Activated T-helper 2 cell treated with anti-CD3 and anti-CD28 coated beads, Interferon-gamma antibody, Interleukin-2, Interleukin-4, amounts not matched to agents 10 μg/mL and 5 μg/mL and 100 μg/mL, durations not matched to agents 14 hours and 24 hours and 36 hours (primary cell): ENCODE measurements at regions not wholly inside any gene's neighbourhood (a gene's known extent, or its start where the extent isn't known, plus 50 kb on each side); places are given as distances from the start of the nearest gene placed in this dataset.
A peak's percentile ranks its signal among the peaks of the same experiment; 100 is the strongest.
"Not testable (repeated sequence)": the region's sequence is repeated elsewhere in the genome, so short reads cannot be mapped to it uniquely, and the experiment has no call there.

Experiments used
- DNase-seq: peaks from one replicate; pipeline ENCODE4 v3.0.0; 2021; ENCODE audit warnings: low spot score
- H3K27ac Mint-ChIP-seq: one replicate; pipeline ENCODE4 v1.8.0; 2021; ENCODE audit warnings: mixed read lengths
- H3K27me3 Mint-ChIP-seq: one replicate; pipeline ENCODE4 v1.8.0; 2021; ENCODE audit warnings: low read depth, mixed read lengths
- H3K36me3 Mint-ChIP-seq: one replicate; pipeline ENCODE4 v1.8.0; 2021; ENCODE audit warnings: low read depth, mixed read lengths
- H3K4me1 Mint-ChIP-seq: one replicate; pipeline ENCODE4 v1.8.0; 2021; ENCODE audit warnings: low read depth, mixed read lengths
- H3K4me3 Mint-ChIP-seq: one replicate; pipeline ENCODE4 v1.8.0; 2021; ENCODE audit warnings: low read depth, mild to moderate bottlenecking, moderate library complexity, mixed read lengths
- H3K9me3 Mint-ChIP-seq: one replicate; pipeline ENCODE4 v1.8.0; 2021; ENCODE audit warnings: mixed read lengths
- intact Hi-C: fragments of 100-400 bp; cut with micrococcal nuclease; formaldehyde crosslinking; loops from one replicate; pipeline ENCODE4 v1.15.1; 2023

GRCh38 chr16:29128732-29129457 is 144.0 kb downstream of the LAT start:
- intact Hi-C loops, H3K27ac Mint-ChIP-seq, H3K27me3 Mint-ChIP-seq, H3K9me3 Mint-ChIP-seq, DNase-seq, H3K4me3 Mint-ChIP-seq, H3K36me3 Mint-ChIP-seq, H3K4me1 Mint-ChIP-seq: not testable (repeated sequence)

GRCh38 chr16:29127806-29128420 is 143.1 kb downstream of the LAT start:
- peaks cover 16% of the 10 kb centered on the region for H3K36me3 Mint-ChIP-seq
- H3K9me3 Mint-ChIP-seq, H3K27me3 Mint-ChIP-seq, H3K4me3 Mint-ChIP-seq, H3K4me1 Mint-ChIP-seq, intact Hi-C loops, DNase-seq, H3K27ac Mint-ChIP-seq: not testable (repeated sequence)

- H3K27ac Mint-ChIP-seq = peak overlapping the region; percentile 5
- no peak overlapping the region for H3K4me3 Mint-ChIP-seq
- DNase-seq = no peak
- peaks cover 20% of the 10 kb centered on the region for H3K36me3 Mint-ChIP-seq
- H3K4me1 Mint-ChIP-seq = peaks cover 9% of the 10 kb centered on the region
- H3K27me3 Mint-ChIP-seq = no peaks in the 10 kb centered on the region
- H3K9me3 Mint-ChIP-seq = no peaks in the 10 kb centered on the region
- intact Hi-C loops = no loop called here
Measured at GRCh38 chr16:29126616-29127015, 141.8 kb downstream of the LAT start.

- H3K27me3 Mint-ChIP-seq = no peaks in the 10 kb centered on the region
- peak overlapping the region; percentile 5 for H3K27ac Mint-ChIP-seq
- no peak for DNase-seq
- H3K4me1 Mint-ChIP-seq = peaks cover 9% of the 10 kb centered on the region
- intact Hi-C loops = no loop called here
- peaks cover 20% of the 10 kb centered on the region for H3K36me3 Mint-ChIP-seq
- H3K9me3 Mint-ChIP-seq = no peaks in the 10 kb centered on the region
- H3K4me3 Mint-ChIP-seq = no peak overlapping the region
Measured at GRCh38 chr16:29126057-29126494, 141.2 kb downstream of the LAT start.

- Mint-ChIP-seq H3K4me1 (peaks cover 9% of the 10 kb centered on the region), H3K27me3 (no peaks in the 10 kb centered on the region), H3K36me3 (peaks cover 20% of the 10 kb centered on the region), H3K4me3 (no peak overlapping the region), H3K9me3 (no peaks in the 10 kb centered on the region), H3K27ac (no peak overlapping the region)
- intact Hi-C loops = no loop called here
- no peak for DNase-seq
Measured at GRCh38 chr16:29124828-29125227, 140.0 kb downstream of the LAT start.

GRCh38 chr16:29124162-29124561 is 139.3 kb downstream of the LAT start:
- H3K36me3 Mint-ChIP-seq = peaks cover 20% of the 10 kb centered on the region
- H3K9me3 Mint-ChIP-seq, intact Hi-C loops, DNase-seq, H3K4me3 Mint-ChIP-seq, H3K27me3 Mint-ChIP-seq, H3K27ac Mint-ChIP-seq, H3K4me1 Mint-ChIP-seq: not testable (repeated sequence)

GRCh38 chr16:29120680-29121079 is 135.8 kb downstream of the LAT start:
- H3K4me1 Mint-ChIP-seq = peaks cover 21% of the 10 kb centered on the region
- H3K4me3 Mint-ChIP-seq, H3K27ac Mint-ChIP-seq, intact Hi-C loops, DNase-seq, H3K9me3 Mint-ChIP-seq, H3K27me3 Mint-ChIP-seq: not testable (repeated sequence)
- peaks cover 36% of the 10 kb centered on the region for H3K36me3 Mint-ChIP-seq

GRCh38 chr16:29118301-29118957 is 133.6 kb downstream of the LAT start:
- DNase-seq, H3K4me3 Mint-ChIP-seq, H3K27ac Mint-ChIP-seq, intact Hi-C loops, H3K27me3 Mint-ChIP-seq, H3K9me3 Mint-ChIP-seq: not testable (repeated sequence)
- peaks cover 54% of the 10 kb centered on the region for H3K36me3 Mint-ChIP-seq
- H3K4me1 Mint-ChIP-seq = peaks cover 40% of the 10 kb centered on the region

GRCh38 chr16:29117631-29118030 is 132.8 kb downstream of the LAT start:
- peaks cover 57% of the 10 kb centered on the region for H3K36me3 Mint-ChIP-seq
- H3K4me3 Mint-ChIP-seq = no peak overlapping the region
- H3K9me3 Mint-ChIP-seq = no peaks in the 10 kb centered on the region
- peaks cover 45% of the 10 kb centered on the region for H3K4me1 Mint-ChIP-seq
- DNase-seq = no peak
- no peaks in the 10 kb centered on the region for H3K27me3 Mint-ChIP-seq
- intact Hi-C loops = no loop called here
- H3K27ac Mint-ChIP-seq = no peak overlapping the region

- intact Hi-C loops = no loop called here
- H3K27ac Mint-ChIP-seq = no peak overlapping the region
- H3K9me3 Mint-ChIP-seq = no peaks in the 10 kb centered on the region
- H3K4me1 Mint-ChIP-seq = peaks cover 50% of the 10 kb centered on the region
- H3K4me3 Mint-ChIP-seq = no peak overlapping the region
- no peak for DNase-seq
- H3K36me3 Mint-ChIP-seq = peaks cover 56% of the 10 kb centered on the region
- H3K27me3 Mint-ChIP-seq = no peaks in the 10 kb centered on the region
Measured at GRCh38 chr16:29116980-29117379, 132.1 kb downstream of the LAT start.

- H3K4me3 Mint-ChIP-seq, H3K27me3 Mint-ChIP-seq, H3K9me3 Mint-ChIP-seq, intact Hi-C loops, DNase-seq: not testable (repeated sequence)
- Mint-ChIP-seq H3K27ac (peak overlapping the region; percentile 61), H3K36me3 (peaks cover 61% of the 10 kb centered on the region), H3K4me1 (peaks cover 53% of the 10 kb centered on the region)
Measured at GRCh38 chr16:29116207-29116606, 131.4 kb downstream of the LAT start.

- Mint-ChIP-seq H3K4me1 (peaks cover 56% of the 10 kb centered on the region), H3K36me3 (peaks cover 64% of the 10 kb centered on the region), H3K27ac (peak overlapping the region; percentile 61)
- H3K27me3 Mint-ChIP-seq, H3K9me3 Mint-ChIP-seq, intact Hi-C loops, H3K4me3 Mint-ChIP-seq, DNase-seq: not testable (repeated sequence)
Measured at GRCh38 chr16:29115802-29116141, 130.9 kb downstream of the LAT start.
